CD4-positive, alpha-beta T cell treated with Interleukin-15 for 1 hour (primary cell): ENCODE measurements at regions not wholly inside any gene's neighbourhood (a gene's known extent, or its start where the extent isn't known, plus 50 kb on each side); places are given as distances from the start of the nearest gene placed in this dataset.
"Not testable (repeated sequence)": the region's sequence is repeated elsewhere in the genome, so short reads cannot be mapped to it uniquely, and the experiment has no call there.

Experiments
- DNase-seq: peaks from one replicate; pipeline ENCODE4 v3.0.0-alpha.2; 2020

DNA sequence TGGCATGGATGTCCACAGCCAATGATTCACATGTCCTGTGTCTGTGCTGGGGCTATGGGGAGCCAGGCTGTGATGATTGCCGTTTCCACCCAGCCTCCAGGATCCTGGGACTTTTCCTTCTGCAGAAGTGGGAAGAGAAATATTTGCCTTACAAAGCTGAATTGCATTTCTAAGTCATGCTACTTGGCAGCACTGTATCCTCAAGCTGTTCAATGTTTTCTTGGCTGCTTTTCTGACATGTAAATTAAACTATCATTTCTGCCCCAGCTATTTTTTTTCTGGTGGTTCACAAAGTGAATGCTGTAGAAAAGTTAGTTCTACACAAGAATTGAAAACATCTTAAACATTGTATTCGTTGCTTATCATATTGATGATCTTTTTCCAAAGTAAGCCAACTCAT is 51.9 kb upstream of the TCERG1L start:
- DNase-seq: no peak

DNA sequence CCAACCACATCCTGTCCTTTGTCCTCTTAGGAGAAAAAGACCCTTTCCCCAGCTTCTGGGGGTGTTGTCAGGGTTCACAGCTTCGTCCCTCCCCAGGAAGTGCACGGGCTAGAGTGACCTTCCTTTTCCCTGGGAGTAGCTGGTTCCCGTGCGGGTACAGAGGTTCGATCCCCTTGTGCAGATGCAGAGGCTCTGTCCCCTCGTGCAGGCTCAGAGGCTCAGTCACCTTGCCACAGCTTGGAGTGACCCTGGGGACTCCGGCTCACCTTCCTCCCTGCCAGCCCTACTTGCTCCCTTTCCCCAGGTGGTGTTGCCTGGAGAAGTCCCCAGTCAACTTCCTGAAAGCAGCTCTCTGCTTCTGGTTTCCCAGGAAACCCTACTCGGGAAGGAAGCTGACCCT is 60.0 kb upstream of the TCERG1L start:
- no peak for DNase-seq

DNA sequence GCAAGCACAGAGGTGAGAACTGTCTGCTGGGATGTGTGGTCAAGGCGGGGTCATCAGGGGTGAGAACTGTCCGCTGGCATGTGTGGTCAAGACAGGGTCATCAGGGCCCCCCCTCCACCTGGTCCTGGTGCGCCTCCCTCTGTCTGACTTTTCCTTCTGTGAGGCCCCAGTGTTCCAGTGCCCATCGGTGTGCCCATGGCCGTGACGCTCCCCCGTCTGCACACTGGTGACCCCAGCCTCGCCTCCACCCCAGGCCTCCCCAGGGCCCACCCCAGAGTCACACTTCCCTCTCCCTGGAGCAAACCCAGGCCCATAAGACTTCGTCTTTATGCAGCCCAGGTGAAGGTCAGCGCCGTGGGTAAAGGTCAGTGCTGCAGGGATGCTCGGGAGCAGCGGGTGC is 70.1 kb upstream of the TCERG1L start:
- DNase-seq: no peak

- not testable (repeated sequence) for DNase-seq
Observed at GRCh38 chr10:131385161-131385872, 73.8 kb upstream of the TCERG1L start.

GRCh38 chr10:131387018-131387529 is 75.6 kb upstream of the TCERG1L start:
- no peak for DNase-seq

DNA sequence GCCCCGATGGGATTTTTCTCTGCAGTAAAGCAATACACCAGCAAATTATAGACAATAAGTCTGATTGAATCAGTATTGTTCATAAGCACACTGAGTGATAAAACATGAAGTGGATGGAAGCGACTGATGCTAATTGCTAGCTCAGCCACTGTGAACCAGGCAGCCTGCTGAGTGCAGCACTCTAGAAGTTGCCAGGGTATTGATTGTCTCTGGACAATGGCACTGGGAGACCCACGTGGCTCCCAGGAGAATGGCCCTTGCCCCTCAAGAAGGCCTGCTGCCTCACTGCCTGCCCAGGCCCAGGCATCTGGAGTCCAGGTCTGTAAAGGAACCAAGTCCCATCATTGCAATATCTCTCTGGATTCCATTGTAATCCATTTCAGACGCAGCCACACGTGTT is 80.4 kb upstream of the TCERG1L start:
- DNase-seq: no peak

DNA sequence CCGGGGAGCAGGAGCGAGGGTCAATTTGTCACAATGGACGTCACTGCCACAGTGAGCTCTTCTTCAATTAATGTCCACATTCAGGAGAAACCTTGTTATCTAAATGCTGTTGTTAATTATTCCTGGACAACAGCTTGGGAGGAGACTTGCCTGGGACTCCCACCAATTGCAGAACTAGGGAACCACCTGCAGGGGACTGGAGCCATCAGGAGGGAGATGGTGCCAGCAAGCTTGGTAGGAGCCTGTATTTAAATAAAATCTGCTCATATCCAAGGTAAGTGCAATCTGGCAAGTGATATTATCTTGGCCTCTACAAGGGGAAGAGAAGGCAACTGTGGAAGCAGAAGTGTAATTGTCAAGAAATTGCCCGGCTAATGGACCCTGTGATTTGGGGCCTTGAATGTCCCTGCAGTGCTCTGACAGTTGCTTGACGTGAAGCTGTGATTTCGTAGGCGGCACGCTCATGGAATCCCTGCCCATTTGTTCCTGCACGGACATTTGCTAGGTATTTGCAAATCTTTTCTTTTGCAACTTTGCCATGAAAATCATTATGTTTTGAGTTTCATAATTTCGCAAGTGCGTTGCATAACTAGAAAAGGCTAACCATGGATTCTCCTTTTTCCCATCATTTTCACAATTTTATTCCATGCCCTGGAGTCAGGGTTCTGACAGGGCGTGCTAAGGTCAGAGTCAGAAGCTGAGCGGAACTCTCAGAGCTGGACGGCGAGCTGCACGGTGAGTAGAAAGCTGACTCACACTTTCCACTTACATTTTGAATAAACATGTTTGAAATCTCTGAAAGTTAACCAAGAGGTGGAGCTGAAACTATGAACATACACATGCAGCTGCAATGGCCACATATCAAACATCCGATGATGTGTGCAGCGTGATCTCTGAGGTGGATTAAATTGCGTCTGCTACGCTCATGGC is 84.9 kb upstream of the TCERG1L start:
- no peak for DNase-seq

DNA sequence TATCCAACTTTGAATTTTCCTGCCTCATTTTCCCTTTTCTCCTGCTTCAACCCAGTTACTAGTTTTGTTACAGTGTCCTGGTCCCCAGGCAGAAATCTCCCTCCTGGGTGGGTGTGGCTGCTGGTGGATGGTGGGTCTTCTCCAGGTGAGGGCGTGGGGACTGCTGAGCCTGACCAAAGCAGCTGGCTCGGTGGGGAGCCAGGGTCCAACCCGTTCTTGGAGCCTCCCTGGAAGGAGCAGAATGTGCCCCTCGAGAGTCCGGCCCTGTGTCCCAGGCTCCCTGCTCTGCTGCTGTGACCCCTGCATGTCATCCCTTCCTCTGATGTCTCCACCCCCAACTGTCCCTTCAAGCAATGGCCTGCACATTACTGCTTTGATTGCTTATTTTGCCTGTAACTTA is 86.6 kb upstream of the TCERG1L start:
- no peak for DNase-seq

- no peak for DNase-seq
Observed at GRCh38 chr10:131399981-131400380, 88.5 kb upstream of the TCERG1L start.

DNA sequence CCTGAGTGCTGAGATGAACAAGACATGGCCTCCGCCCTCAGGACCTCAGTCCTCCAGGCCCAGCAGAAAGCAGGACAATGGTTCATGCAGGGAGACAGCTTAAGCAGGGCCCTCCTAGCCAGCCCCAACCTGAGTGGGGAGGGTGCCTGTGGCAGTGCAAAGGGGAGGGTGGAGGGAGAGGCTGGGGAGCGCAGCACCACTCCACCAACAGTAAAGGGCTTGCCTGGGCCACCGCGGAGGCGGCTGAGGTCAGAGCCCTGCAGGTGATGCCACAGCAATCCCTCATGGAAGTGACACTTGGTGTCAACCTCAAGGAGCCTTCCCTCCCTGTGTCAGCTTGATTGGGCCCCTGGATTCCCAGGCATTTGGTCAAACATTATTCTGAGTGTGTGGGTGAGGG is 89.0 kb upstream of the TCERG1L start:
- DNase-seq: no peak

DNA sequence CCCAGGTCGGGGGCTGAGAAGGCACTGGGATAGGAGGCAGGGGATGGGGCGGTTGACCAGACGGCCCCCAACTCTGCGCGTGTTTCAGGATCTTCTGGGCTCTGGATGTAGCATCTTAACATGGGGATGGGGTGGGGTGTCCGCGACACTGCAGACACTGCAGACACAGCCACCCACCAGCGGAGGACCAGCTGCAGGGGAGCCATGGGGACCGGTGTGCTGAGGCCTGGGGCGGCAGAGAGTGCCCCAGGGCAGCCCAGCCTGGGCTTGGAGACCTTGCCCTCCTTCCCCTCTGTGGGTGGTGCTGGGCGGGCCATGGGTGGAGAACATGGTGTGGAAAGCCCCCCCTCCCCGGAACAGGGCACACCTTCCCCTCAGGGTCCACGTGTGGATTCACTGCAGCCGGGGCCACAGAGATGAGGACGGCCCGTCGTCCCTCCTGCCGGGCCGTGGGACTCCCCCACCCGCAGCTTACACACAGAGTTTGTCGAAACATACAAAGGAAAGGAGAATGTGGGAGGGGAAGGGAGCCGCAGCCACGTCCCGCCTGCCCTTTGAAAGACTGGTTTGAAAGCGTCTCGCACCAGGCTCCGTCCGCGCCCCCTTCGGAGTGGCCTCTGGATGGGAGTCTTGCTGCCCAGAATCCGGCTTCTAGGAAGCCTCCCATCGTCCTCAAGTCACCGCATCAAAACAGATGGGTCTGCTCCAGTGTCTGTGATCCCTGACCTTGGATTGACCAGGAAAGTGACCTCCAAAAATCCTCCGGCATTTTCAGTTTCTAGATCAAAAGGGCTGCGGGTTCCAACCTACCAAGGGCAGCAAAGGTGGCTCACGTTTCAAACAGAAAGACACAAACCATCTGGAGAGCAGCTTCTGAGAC is 91.5 kb upstream of the TCERG1L start:
- no peak for DNase-seq

GRCh38 chr10:131403936-131404335 is 92.4 kb upstream of the TCERG1L start:
- no peak for DNase-seq

DNA sequence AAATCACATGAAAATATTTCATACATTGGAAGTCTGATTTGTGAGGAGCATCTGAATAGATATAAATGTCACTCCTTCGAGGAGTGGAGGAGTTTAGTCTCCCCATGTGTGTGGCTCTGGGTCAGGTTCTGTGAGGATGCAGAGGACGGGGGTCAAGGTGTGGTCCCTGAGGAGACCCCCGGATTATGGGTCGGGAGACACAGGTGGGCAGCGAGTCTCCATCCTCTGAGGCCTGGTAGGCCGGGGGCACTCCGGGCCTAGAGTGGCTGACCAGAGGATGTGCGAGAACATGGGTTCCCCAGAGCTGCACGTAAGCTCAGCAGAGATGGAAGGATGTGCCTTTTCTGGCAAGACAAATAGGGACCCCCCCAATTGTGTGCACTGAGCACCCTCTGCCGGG is 93.4 kb upstream of the TCERG1L start:
- DNase-seq: no peak

- DNase-seq: no peak
Observed at GRCh38 chr10:131406676-131407392, 95.3 kb upstream of the TCERG1L start.

- DNase-seq: no peak
Observed at GRCh38 chr10:131418681-131419080, 107.2 kb upstream of the TCERG1L start.

DNA sequence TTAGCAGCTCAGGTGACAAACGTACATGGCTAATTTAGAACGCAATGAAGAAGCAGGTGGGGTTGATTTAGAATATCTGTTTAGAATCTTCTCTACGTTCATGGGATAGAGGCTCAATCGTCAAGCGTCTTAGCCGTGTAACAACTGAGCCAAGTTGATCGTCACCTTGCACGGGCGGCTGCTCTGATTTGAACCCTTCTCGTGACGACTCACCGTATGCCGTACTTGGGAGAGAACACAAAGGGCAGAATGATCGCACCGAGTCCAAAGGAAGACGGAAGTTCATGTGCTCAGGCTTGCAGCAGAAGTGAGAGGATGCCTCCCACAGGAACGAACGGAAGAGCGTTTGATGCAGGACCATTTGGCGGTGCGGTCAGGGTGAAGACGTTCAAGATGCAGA is 108.3 kb upstream of the TCERG1L start:
- DNase-seq: no peak

DNA sequence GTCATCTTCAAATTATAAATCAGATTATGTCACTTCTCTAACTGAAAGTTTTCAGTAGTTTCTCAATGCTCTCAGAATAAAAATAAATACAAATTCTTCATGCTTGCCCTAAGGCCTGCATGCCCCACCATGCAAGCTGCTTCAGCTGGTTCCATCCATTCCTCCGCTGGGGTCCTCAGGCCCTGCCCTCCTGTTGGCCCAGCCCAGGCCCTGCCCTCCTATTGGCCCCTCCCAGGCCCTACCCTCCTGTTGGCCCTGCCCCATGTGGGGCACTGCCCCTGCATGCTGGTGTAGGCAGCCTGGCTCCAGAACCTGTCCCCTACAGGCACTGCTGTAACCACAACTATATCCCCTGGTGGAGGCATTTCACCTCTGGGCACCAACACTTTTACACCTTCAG is 109.3 kb upstream of the TCERG1L start:
- DNase-seq: no peak

DNA sequence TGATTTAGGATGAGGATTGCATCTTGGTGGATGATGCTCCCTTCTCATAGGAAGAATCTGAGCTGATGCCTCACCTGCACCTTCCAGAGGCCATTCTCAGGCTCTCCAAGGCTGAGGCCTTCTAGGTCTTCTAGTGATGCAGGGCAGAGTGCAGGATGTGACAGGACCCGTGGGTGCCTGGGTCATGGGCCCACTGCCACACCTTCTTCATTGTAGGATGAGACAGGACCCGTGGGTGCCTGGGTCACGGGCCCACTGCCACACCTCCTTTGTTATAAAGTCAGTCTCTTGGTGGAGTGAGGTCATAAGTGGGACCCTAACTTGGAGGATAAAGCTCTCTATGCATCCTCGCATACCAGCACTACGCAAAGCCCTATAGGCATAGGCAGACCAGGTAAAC is 109.9 kb upstream of the TCERG1L start:
- no peak for DNase-seq

DNA sequence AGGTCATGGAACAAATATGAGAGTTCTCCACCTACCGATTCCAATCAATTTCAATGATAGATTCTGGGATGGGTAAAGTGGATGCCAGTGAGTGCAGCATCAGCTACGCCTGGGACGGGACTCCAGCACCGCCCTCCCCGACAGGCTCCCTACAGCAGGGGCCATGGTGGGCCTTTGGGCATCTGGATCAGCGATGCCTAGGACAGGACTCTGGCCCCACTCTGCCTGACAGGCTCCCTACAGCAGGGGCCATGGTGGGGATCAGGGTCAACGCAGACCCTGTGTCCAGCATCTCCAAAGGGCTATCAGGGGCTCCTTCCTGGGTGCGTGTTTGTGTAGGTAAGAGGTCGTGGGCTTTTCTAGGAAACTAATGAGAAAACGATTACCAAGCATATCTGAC is 111.2 kb upstream of the TCERG1L start:
- no peak for DNase-seq

DNA sequence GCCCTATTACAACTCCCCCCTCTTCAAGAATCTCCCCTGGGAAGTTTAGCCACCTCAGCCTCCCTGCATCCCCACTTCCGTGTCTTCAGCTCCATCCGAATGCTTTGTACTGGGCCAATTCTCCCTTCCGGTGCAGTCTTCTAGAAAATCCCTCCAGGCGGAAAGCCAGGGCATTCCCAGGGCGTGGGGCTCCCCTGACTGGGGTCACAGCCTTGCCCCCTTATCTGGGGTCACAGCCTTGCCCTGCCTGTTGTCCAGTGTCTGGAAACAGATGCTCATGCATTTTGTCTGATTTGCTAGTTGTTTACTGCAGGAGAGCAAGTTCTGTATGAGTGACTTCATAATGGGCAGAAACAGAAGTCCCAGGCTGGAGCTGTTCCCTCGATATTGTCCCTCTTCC is 112.5 kb upstream of the TCERG1L start:
- DNase-seq: no peak

DNA sequence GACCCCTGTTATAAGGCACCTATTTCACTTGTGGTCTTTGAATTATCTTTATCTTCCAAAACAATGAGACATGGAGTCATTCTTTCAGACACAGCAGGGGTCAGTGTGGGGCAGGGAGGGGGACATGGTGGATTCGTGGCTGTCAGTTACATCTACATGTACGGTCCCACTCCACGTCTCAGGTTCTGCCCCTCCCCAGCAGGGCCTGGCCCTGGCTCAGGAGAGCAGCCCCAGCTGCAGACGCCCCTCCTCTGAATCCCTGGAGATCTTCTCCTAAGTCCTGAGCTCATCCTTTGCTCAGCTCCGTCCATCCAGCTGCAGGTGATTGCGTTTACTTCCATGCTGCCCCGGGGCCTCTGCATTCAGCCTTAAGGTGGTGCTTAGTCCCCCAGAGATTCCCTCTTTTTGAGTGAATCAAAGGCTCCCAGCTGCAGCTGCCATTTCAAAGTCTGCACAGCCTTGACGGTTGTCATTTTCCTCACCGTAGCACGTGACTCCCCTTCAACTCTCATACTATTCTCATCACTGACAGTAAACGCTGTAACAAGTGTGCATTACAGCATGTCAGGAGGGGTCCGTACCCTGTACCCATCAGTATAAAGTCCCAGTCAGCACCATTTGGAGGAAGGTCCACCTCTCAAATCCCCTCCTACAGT is 113.4 kb upstream of the TCERG1L start:
- DNase-seq: no peak
